H1 (cell line): ENCODE measurements at regions not wholly inside any gene's neighbourhood (a gene's known extent, or its start where the extent isn't known, plus 50 kb on each side); places are given as distances from the start of the nearest gene placed in this dataset.

Source experiments
- CTCF ChIA-PET: fragments of 300-600 bp; sonication (Branson Sonifier 250); formaldehyde crosslinking; loops from one replicate; lab custom pipeline; 2021; ENCODE audit not compliant: partially characterized antibody; lab: Charles Lee
- POLR2A ChIA-PET: fragments of 300-600 bp; sonication (Branson Sonifier 250); formaldehyde crosslinking; loops from one replicate; lab custom pipeline; 2021; ENCODE audit warnings: inconsistent platforms; ENCODE audit not compliant: partially characterized antibody; lab: Charles Lee
- DNase-seq, 2 experiments: peaks; one replicate each; pipeline versions ENCODE4 v3.0.0 to v3.0.0-alpha.2; 2010 to 2022; ENCODE audit warnings: low spot score in 2 of 2, low read depth in 1 of 2, mixed read lengths in 1 of 2
- FAIRE-seq: peaks from 2 replicates; lab custom pipeline; 2011; peaks lifted over from hg19 to GRCh38; lab: Jason Lieb, UNC
- H2AFZ ChIP-seq: 2 replicates; pipeline ENCODE4 v1.8.1; 2012; ENCODE audit warnings: low read length, inconsistent platforms
- H2AK5ac ChIP-seq: 2 replicates; pipeline ENCODE4 v1.6.1; 2013; ENCODE audit warnings: low read depth, low read length
- H2BK120ac ChIP-seq: replicated peaks from 2 replicates; pipeline ENCODE3; 2013; ENCODE audit warnings: low read depth, low read length, inconsistent platforms
- H2BK12ac ChIP-seq: 2 replicates; pipeline ENCODE4 v1.6.1; 2013; ENCODE audit warnings: low read depth, low read length
- H2BK15ac ChIP-seq: 2 replicates; pipeline ENCODE4 v1.6.1; 2013; ENCODE audit warnings: low read length
- H2BK20ac ChIP-seq: 2 replicates; pipeline ENCODE4 v1.6.1; 2013; ENCODE audit warnings: low read length
- H2BK5ac ChIP-seq: 2 replicates; pipeline ENCODE4 v1.6.1; 2013; ENCODE audit warnings: low read depth, low read length
- H3K14ac ChIP-seq: 2 replicates; pipeline ENCODE4 v1.6.1; 2013; ENCODE audit warnings: inconsistent platforms; ENCODE audit not compliant: insufficient read length
- H3K18ac ChIP-seq: 2 replicates; pipeline ENCODE4 v1.6.1; 2013; ENCODE audit warnings: low read length; ENCODE audit errors: extremely low read depth
- H3K23ac ChIP-seq: 2 replicates; pipeline ENCODE4 v1.6.1; 2013; ENCODE audit warnings: inconsistent platforms; ENCODE audit not compliant: insufficient read length
- H3K23me2 ChIP-seq: 2 replicates; pipeline ENCODE4 v1.6.1; 2013; ENCODE audit warnings: low read depth, low read length
- H3K27ac ChIP-seq: 2 replicates; pipeline ENCODE4 v1.6.1; 2011; ENCODE audit warnings: low read depth, low read length, inconsistent platforms
- H3K27me3 ChIP-seq, 4 experiments: replicated peaks in 1 of 4; 1 replicate in 1 of 4; 2 replicates in 3 of 4; pipeline versions ENCODE4 v1.6.1 to v1.8.1; 2011 to 2013; ENCODE audit warnings: low read length in 3 of 4, mild to moderate bottlenecking in 3 of 4, inconsistent platforms in 2 of 4, mixed read lengths in 2 of 4, moderate library complexity in 1 of 4; ENCODE audit not compliant: control insufficient read depth in 3 of 4, insufficient read depth in 3 of 4; ENCODE audit errors: extremely low read depth in 1 of 4
- H3K36me3 ChIP-seq, 4 experiments: 2 replicates each; pipeline versions ENCODE4 v1.6.1 to v1.8.1; 2011 to 2013; ENCODE audit warnings: mild to moderate bottlenecking in 4 of 4, low read length in 3 of 4, moderate library complexity in 2 of 4, control low read depth in 1 of 4, inconsistent platforms in 1 of 4; ENCODE audit not compliant: insufficient read depth in 4 of 4, control insufficient read depth in 2 of 4
- H3K4ac ChIP-seq: replicated peaks from 2 replicates; pipeline ENCODE3; 2013; ENCODE audit warnings: low read length, low read depth, mixed read lengths, inconsistent platforms; ENCODE audit not compliant: insufficient read length
- H3K4me1 ChIP-seq, 4 experiments: replicated peaks in 1 of 4; 1 replicate in 1 of 4; 2 replicates in 3 of 4; pipeline versions ENCODE4 v1.6.1 to v1.8.1; 2011 to 2013; ENCODE audit warnings: low read length in 3 of 4, inconsistent platforms in 2 of 4, mixed read lengths in 1 of 4; ENCODE audit not compliant: insufficient read depth in 4 of 4, control insufficient read depth in 3 of 4
- H3K4me2 ChIP-seq, 2 experiments: 2 replicates each; pipeline versions ENCODE4 v1.6.1 to v1.8.1; 2011 to 2013; ENCODE audit warnings: low read depth in 2 of 2, low read length in 2 of 2, control low read depth in 1 of 2, inconsistent platforms in 1 of 2, mild to moderate bottlenecking in 1 of 2; ENCODE audit not compliant: insufficient read depth in 1 of 2
- H3K4me3 ChIP-seq, 4 experiments: fragments of 200-600, 300-600 bp in 1 of 4; sonication (generic), shearing (Covaris generic), sonication (Bioruptor Twin) in 1 of 4; 2 replicates each; pipeline versions ENCODE4 v1.5.1 to v1.8.1; 2011 to 2016; ENCODE audit warnings: low read length in 4 of 4, low read depth in 3 of 4, control low read depth in 2 of 4, inconsistent platforms in 2 of 4, mild to moderate bottlenecking in 2 of 4, mixed read lengths in 1 of 4, moderate library complexity in 1 of 4; ENCODE audit not compliant: insufficient read depth in 2 of 4; ENCODE audit errors: extremely low read depth in 1 of 4
- H3K56ac ChIP-seq: replicated peaks from 2 replicates; pipeline ENCODE3; 2013; ENCODE audit warnings: low read depth, mild to moderate bottlenecking, mixed read lengths, low read length, inconsistent platforms; ENCODE audit not compliant: insufficient read length
- H3K79me1 ChIP-seq: 2 replicates; pipeline ENCODE4 v1.6.1; 2013; ENCODE audit warnings: low read depth, low read length, control low read depth
- H3K79me2 ChIP-seq, 2 experiments: 2 replicates each; pipeline versions ENCODE4 v1.6.1 to v1.8.1; 2012 to 2013; ENCODE audit warnings: low read length in 2 of 2, mild to moderate bottlenecking in 2 of 2, inconsistent platforms in 1 of 2; ENCODE audit not compliant: insufficient read depth in 2 of 2, control insufficient read depth in 1 of 2
- H3K9ac ChIP-seq, 4 experiments: replicated peaks in 1 of 4; 1 replicate in 1 of 4; 2 replicates in 3 of 4; pipeline versions ENCODE4 v1.6.1 to v1.8.1; 2011 to 2013; ENCODE audit warnings: low read depth in 3 of 4, low read length in 3 of 4, control low read depth in 2 of 4, mild to moderate bottlenecking in 2 of 4, moderate library complexity in 2 of 4, inconsistent platforms in 1 of 4; ENCODE audit errors: extremely low read depth in 1 of 4
- H3K9me3 ChIP-seq, 2 experiments: 2 replicates each; pipeline versions ENCODE4 v1.6.1 to v1.8.1; 2012 to 2013; ENCODE audit warnings: mild to moderate bottlenecking in 2 of 2, moderate library complexity in 2 of 2, control low read depth in 1 of 2, inconsistent platforms in 1 of 2, low read depth in 1 of 2, low read length in 1 of 2, mixed read lengths in 1 of 2; ENCODE audit not compliant: insufficient read depth in 2 of 2
- H4K20me1 ChIP-seq, 2 experiments: replicated peaks in 1 of 2; 2 replicates each; pipeline versions ENCODE3 to v1.8.1; 2011 to 2013; ENCODE audit warnings: inconsistent platforms in 2 of 2, low read length in 2 of 2, mild to moderate bottlenecking in 1 of 2; ENCODE audit not compliant: insufficient read depth in 2 of 2, control insufficient read depth in 1 of 2
- H4K5ac ChIP-seq: 2 replicates; pipeline ENCODE4 v1.6.1; 2013; ENCODE audit warnings: low read length, low read depth, mixed read lengths, inconsistent platforms; ENCODE audit not compliant: insufficient read length
- H4K8ac ChIP-seq: 2 replicates; pipeline ENCODE4 v1.8.0; 2013; ENCODE audit warnings: mild to moderate bottlenecking, moderate library complexity, low read length, inconsistent platforms; ENCODE audit not compliant: insufficient read depth; ENCODE audit errors: extremely low read depth
- H4K91ac ChIP-seq: replicated peaks from 2 replicates; pipeline ENCODE3; 2013; ENCODE audit warnings: low read length, mixed read lengths, inconsistent platforms; ENCODE audit not compliant: insufficient read length
- BRCA1 ChIP-seq: IDR thresholded peaks from 2 replicates; pipeline ENCODE4 v1.6.1; 2012; ENCODE audit warnings: low read depth, low read length, improper control_type of control experiment
- JUND ChIP-seq: IDR thresholded peaks from 2 replicates; pipeline ENCODE4 v1.6.1; 2011; ENCODE audit warnings: mild to moderate bottlenecking, improper control_type of control experiment, low read length
- KDM1A ChIP-seq: fragments of 200-600, 300-600 bp; sonication (generic); IDR thresholded peaks from 2 replicates; pipeline ENCODE4 v1.7.1; 2016; ENCODE audit warnings: mild to moderate bottlenecking, low read length, borderline replicate concordance
- KDM4A ChIP-seq: IDR thresholded peaks from one replicate; pipeline ENCODE4 v1.7.1; 2012; ENCODE audit warnings: low read depth, mild to moderate bottlenecking, moderate library complexity, low read length, inconsistent platforms; ENCODE audit not compliant: severe bottlenecking
- NANOG ChIP-seq: IDR thresholded peaks from 2 replicates; pipeline ENCODE4 v1.6.1; 2011; ENCODE audit warnings: low read length, low read depth, mild to moderate bottlenecking, inconsistent platforms; ENCODE audit not compliant: insufficient read depth, poor library complexity, severe bottlenecking
- RAD21 ChIP-seq, 2 experiments: IDR thresholded peaks in 1 of 2; conservative IDR thresholded peaks in 1 of 2; 2 replicates each; pipeline ENCODE4 v1.6.1; 2011; ENCODE audit warnings: low read depth in 2 of 2, low read length in 2 of 2, improper control_type of control experiment in 1 of 2, inconsistent platforms in 1 of 2, mild to moderate bottlenecking in 1 of 2, moderate library complexity in 1 of 2
- SP4 ChIP-seq: IDR thresholded peaks from 2 replicates; pipeline ENCODE4 v1.6.1; 2012; ENCODE audit warnings: low read length, inconsistent platforms
- SRF ChIP-seq: IDR thresholded peaks from 2 replicates; pipeline ENCODE4 v1.6.1; 2011; ENCODE audit warnings: mild to moderate bottlenecking, low read depth, low read length, moderate library complexity
- TAF1 ChIP-seq: IDR thresholded peaks from 2 replicates; pipeline ENCODE4 v1.6.1; 2011; ENCODE audit warnings: mild to moderate bottlenecking, low read depth, low read length
- ZNF274 ChIP-seq: IDR thresholded peaks from 2 replicates; pipeline ENCODE4 v1.7.0; 2012; ENCODE audit warnings: low read length, borderline replicate concordance; ENCODE audit errors: extremely low read depth
- TF ChIP-seq, protein P1 (sequence below): IDR thresholded peaks from 2 replicates; pipeline ENCODE4 v1.6.1; 2012; ENCODE audit warnings: low read length, inconsistent platforms

DNA sequence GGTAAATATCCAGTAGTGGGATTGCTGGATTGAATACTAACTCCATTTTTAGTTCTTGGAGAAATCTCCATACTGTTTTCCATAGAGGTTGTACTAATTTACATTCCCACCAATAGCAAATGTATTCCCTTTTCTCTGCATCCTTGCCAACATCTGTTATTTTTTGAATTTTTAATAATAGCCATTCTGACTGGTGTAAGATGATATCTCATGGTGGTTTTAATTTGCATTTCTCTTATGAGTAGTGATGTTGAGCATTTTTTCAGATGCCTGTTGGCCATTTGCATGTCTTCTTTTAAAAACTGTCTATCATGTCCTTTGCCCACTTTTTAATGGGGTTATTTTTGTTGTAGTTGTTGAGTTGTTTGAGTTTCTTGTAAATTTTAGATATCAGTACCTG, 253.2 kb downstream of the HAO1 start:
- H3K4me3 ChIP-seq, result no peak overlapping the region
- no peak for FAIRE-seq

More for the DNA sequence above, 253.2 kb downstream of the HAO1 start:
- H3K79me1 ChIP-seq, result no peaks in the 10 kb centered on the region
- no peak overlapping the region for H3K27ac ChIP-seq
- H4K20me1 ChIP-seq, result no peaks in the 10 kb centered on the region
- no peak overlapping the region for H2BK15ac ChIP-seq
- no peaks in the 10 kb centered on the region for H3K4me1 ChIP-seq
- no peak overlapping the region for H2AFZ ChIP-seq
- no peak overlapping the region for H2BK20ac ChIP-seq
- no peaks in the 10 kb centered on the region for H3K36me3 ChIP-seq
- H3K4me2 ChIP-seq, result no peak overlapping the region
- H2BK120ac ChIP-seq, result no peak overlapping the region
- H3K14ac ChIP-seq, result no peak overlapping the region
- no peak overlapping the region for H2AK5ac ChIP-seq
- H2BK12ac ChIP-seq, result no peak overlapping the region
- H3K79me2 ChIP-seq, result no peaks in the 10 kb centered on the region
- H4K91ac ChIP-seq, result no peak overlapping the region
- H3K18ac ChIP-seq, result no peak overlapping the region
- H2BK5ac ChIP-seq, result no peak overlapping the region
- H3K9me3 ChIP-seq, result no peaks in the 10 kb centered on the region
- H3K4ac ChIP-seq, result no peak overlapping the region
- DNase-seq, result no peak
- H3K23ac ChIP-seq, result no peak overlapping the region
- H3K56ac ChIP-seq, result no peak overlapping the region
- CTCF ChIA-PET, result no interaction called here
- POLR2A ChIA-PET, result no interaction called here
- no peaks in the 10 kb centered on the region for H3K27me3 ChIP-seq
- H4K8ac ChIP-seq, result no peak overlapping the region
- no peak overlapping the region for H4K5ac ChIP-seq
- H3K9ac ChIP-seq, result no peak overlapping the region
- TF ChIP-seq JUND (no peak), RAD21 (IDR thresholded peaks at IDR 0.05 in 1 of 2, conservative IDR thresholded peaks at IDR 0.05 in 1 of 2; ENCODE audit: low read depth in 2 of 2, low read length in 2 of 2) (no peak), KDM1A (no peak), TAF1 (no peak), SP4 (no peak), KDM4A (no peak), ZNF274 (no peak), BRCA1 (no peak), SRF (no peak), NANOG (no peak)
- TF ChIP-seq, protein P1, sequence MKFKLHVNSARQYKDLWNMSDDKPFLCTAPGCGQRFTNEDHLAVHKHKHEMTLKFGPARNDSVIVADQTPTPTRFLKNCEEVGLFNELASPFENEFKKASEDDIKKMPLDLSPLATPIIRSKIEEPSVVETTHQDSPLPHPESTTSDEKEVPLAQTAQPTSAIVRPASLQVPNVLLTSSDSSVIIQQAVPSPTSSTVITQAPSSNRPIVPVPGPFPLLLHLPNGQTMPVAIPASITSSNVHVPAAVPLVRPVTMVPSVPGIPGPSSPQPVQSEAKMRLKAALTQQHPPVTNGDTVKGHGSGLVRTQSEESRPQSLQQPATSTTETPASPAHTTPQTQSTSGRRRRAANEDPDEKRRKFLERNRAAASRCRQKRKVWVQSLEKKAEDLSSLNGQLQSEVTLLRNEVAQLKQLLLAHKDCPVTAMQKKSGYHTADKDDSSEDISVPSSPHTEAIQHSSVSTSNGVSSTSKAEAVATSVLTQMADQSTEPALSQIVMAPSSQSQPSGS, result no peak
- TF ChIP-seq, all 59 proteins: peak for 0
- no peaks in the 10 kb centered on the region for H3K23me2 ChIP-seq
